ENCODE measurements at regions not wholly inside any gene's neighbourhood (a gene's known extent, or its start where the extent isn't known, plus 50 kb on each side); places are given as distances from the start of the nearest gene placed in this dataset.

GRCh38 chr6:120553353-120553752 lies 780.9 kb downstream of the TBC1D32 start (continued):
- TF ChIP-seq, protein P1, sequence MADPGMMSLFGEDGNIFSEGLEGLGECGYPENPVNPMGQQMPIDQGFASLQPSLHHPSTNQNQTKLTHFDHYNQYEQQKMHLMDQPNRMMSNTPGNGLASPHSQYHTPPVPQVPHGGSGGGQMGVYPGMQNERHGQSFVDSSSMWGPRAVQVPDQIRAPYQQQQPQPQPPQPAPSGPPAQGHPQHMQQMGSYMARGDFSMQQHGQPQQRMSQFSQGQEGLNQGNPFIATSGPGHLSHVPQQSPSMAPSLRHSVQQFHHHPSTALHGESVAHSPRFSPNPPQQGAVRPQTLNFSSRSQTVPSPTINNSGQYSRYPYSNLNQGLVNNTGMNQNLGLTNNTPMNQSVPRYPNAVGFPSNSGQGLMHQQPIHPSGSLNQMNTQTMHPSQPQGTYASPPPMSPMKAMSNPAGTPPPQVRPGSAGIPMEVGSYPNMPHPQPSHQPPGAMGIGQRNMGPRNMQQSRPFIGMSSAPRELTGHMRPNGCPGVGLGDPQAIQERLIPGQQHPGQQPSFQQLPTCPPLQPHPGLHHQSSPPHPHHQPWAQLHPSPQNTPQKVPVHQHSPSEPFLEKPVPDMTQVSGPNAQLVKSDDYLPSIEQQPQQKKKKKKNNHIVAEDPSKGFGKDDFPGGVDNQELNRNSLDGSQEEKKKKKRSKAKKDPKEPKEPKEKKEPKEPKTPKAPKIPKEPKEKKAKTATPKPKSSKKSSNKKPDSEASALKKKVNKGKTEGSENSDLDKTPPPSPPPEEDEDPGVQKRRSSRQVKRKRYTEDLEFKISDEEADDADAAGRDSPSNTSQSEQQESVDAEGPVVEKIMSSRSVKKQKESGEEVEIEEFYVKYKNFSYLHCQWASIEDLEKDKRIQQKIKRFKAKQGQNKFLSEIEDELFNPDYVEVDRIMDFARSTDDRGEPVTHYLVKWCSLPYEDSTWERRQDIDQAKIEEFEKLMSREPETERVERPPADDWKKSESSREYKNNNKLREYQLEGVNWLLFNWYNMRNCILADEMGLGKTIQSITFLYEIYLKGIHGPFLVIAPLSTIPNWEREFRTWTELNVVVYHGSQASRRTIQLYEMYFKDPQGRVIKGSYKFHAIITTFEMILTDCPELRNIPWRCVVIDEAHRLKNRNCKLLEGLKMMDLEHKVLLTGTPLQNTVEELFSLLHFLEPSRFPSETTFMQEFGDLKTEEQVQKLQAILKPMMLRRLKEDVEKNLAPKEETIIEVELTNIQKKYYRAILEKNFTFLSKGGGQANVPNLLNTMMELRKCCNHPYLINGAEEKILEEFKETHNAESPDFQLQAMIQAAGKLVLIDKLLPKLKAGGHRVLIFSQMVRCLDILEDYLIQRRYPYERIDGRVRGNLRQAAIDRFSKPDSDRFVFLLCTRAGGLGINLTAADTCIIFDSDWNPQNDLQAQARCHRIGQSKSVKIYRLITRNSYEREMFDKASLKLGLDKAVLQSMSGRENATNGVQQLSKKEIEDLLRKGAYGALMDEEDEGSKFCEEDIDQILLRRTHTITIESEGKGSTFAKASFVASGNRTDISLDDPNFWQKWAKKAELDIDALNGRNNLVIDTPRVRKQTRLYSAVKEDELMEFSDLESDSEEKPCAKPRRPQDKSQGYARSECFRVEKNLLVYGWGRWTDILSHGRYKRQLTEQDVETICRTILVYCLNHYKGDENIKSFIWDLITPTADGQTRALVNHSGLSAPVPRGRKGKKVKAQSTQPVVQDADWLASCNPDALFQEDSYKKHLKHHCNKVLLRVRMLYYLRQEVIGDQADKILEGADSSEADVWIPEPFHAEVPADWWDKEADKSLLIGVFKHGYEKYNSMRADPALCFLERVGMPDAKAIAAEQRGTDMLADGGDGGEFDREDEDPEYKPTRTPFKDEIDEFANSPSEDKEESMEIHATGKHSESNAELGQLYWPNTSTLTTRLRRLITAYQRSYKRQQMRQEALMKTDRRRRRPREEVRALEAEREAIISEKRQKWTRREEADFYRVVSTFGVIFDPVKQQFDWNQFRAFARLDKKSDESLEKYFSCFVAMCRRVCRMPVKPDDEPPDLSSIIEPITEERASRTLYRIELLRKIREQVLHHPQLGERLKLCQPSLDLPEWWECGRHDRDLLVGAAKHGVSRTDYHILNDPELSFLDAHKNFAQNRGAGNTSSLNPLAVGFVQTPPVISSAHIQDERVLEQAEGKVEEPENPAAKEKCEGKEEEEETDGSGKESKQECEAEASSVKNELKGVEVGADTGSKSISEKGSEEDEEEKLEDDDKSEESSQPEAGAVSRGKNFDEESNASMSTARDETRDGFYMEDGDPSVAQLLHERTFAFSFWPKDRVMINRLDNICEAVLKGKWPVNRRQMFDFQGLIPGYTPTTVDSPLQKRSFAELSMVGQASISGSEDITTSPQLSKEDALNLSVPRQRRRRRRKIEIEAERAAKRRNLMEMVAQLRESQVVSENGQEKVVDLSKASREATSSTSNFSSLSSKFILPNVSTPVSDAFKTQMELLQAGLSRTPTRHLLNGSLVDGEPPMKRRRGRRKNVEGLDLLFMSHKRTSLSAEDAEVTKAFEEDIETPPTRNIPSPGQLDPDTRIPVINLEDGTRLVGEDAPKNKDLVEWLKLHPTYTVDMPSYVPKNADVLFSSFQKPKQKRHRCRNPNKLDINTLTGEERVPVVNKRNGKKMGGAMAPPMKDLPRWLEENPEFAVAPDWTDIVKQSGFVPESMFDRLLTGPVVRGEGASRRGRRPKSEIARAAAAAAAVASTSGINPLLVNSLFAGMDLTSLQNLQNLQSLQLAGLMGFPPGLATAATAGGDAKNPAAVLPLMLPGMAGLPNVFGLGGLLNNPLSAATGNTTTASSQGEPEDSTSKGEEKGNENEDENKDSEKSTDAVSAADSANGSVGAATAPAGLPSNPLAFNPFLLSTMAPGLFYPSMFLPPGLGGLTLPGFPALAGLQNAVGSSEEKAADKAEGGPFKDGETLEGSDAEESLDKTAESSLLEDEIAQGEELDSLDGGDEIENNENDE (IDR thresholded peaks at IDR 0.05; ENCODE audit: insufficient replicate concordance, low read length) = no peak
